ENCODE measurements at regions not wholly inside any gene's neighbourhood (a gene's known extent, or its start where the extent isn't known, plus 50 kb on each side); places are given as distances from the start of the nearest gene placed in this dataset.
"Not testable (repeated sequence)": the region's sequence is repeated elsewhere in the genome, so short reads cannot be mapped to it uniquely, and the experiment has no call there.

- TF ChIP-seq CTCF, POLR2A, POLR2AphosphoS5, EP300 (IDR thresholded peaks at IDR 0.05): not testable (repeated sequence)
Observed at GRCh38 chr10:33956322-33956721, 621.9 kb upstream of the NRP1 start.

Data from stomach (tissue), 4 donors.